ENCODE measurements at regions not wholly inside any gene's neighbourhood (a gene's known extent, or its start where the extent isn't known, plus 50 kb on each side); places are given as distances from the start of the nearest gene placed in this dataset.

- TF ChIP-seq POLR2A (IDR thresholded peaks at IDR 0.05) (no peak), CTCF (IDR thresholded peaks at IDR 0.05) (no peak)
Measured at GRCh38 chr20:40961686-40962640, 66.7 kb upstream of the TOP1 start.

Data from testis (tissue), 2 donors.